IPS-20b (cell line): ENCODE measurements at regions not wholly inside any gene's neighbourhood (a gene's known extent, or its start where the extent isn't known, plus 50 kb on each side); places are given as distances from the start of the nearest gene placed in this dataset.

ENCODE experiments used
- H3K27ac ChIP-seq: one replicate; pipeline ENCODE4 v1.5.1; 2013; ENCODE audit warnings: low read length
- H3K27me3 ChIP-seq: 2 replicates; pipeline ENCODE4 v1.6.1; 2013; ENCODE audit warnings: mild to moderate bottlenecking, low read length, inconsistent platforms; ENCODE audit not compliant: insufficient read depth
- H3K36me3 ChIP-seq: 2 replicates; pipeline ENCODE4 v1.6.1; 2013; ENCODE audit warnings: low read depth, mild to moderate bottlenecking, inconsistent platforms, low read length, moderate library complexity; ENCODE audit not compliant: insufficient read depth
- H3K4me1 ChIP-seq: 2 replicates; pipeline ENCODE4 v1.6.1; 2013; ENCODE audit warnings: mild to moderate bottlenecking, control low read depth, inconsistent platforms, low read length, moderate library complexity; ENCODE audit not compliant: insufficient read depth
- H3K4me3 ChIP-seq: 2 replicates; pipeline ENCODE4 v1.5.1; 2013; ENCODE audit warnings: mild to moderate bottlenecking, low read length, inconsistent platforms
- H3K9ac ChIP-seq: 2 replicates; pipeline ENCODE4 v1.6.1; 2013; ENCODE audit warnings: low read depth, mild to moderate bottlenecking, inconsistent platforms, low read length, moderate library complexity
- H3K9me3 ChIP-seq: 2 replicates; pipeline ENCODE4 v1.6.1; 2013; ENCODE audit warnings: mild to moderate bottlenecking, low read depth, low read length, inconsistent platforms; ENCODE audit not compliant: insufficient read depth

DNA sequence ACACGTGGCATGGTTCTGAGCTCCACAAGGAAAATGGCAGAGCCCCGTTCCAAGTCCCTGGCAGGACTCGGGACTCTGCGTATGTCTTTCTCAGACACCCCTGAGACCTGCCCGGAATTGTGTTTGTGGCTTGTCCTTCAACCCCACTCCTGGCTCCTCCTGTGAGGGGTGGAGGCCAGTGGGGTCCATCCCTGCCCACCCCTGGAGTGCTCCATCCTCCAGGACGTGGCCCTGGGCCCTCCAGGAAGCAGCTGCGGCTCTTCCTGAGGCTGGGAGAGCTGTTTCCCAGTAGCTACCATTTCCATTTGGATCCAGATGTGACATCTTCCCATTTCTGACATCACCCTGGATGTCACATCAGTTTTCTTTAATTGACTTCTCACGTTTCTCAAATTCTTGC lies 118.7 kb upstream of the C1QTNF9B start:
- Histone ChIP-seq H3K4me1 (no peaks in the 10 kb centered on the region), H3K4me3 (no peak overlapping the region), H3K27ac (no peak overlapping the region), H3K9me3 (no peaks in the 10 kb centered on the region), H3K36me3 (no peaks in the 10 kb centered on the region), H3K27me3 (no peaks in the 10 kb centered on the region; the same call in 1 of the 2 replicates), H3K9ac (no peak overlapping the region)

DNA sequence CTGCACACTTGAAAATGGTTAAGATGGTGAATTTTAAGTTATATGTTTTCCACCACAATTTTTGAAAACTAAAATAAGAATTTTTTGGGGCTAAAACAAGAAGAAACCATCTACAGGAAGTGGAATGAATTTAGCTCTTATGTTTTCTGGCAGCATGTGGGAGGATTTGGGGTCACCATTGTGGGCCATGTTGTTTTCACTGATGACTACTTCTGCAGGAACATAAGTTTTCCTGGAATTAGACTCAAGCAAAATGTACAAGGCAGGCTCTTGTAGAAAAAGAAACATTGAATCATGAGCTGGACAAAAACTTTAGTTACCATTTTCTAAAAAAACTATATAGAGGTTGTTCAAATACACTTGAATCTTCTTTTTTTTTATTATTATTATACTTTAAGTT lies 125.3 kb upstream of the C1QTNF9B start:
- Histone ChIP-seq H3K9ac (no peak overlapping the region), H3K4me1 (no peaks in the 10 kb centered on the region), H3K9me3 (no peaks in the 10 kb centered on the region), H3K4me3 (no peak overlapping the region), H3K36me3 (no peaks in the 10 kb centered on the region), H3K27me3 (no peaks in the 10 kb centered on the region), H3K27ac (no peak overlapping the region)

DNA sequence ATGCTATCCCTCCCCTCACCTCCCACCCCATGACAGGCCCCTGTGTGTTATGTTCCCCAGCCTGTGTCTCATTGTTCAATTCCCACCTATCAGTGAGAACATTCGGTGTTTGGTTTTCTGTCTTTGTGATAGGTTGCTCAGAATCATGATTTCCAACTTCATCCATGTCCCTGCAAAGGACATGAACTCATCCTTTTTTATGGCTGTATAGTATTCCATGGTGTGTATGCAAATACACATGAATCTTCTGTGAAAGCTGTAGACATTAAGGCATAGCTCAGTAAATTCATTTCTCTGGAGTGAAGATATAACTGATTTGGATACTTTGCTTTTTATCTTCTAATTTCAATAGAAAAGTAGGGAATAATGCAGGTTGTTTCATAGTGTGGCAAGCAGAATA lies 125.8 kb upstream of the C1QTNF9B start:
- Histone ChIP-seq H3K4me3 (no peak overlapping the region), H3K9ac (no peak overlapping the region), H3K9me3 (no peaks in the 10 kb centered on the region), H3K27me3 (no peaks in the 10 kb centered on the region), H3K27ac (no peak overlapping the region), H3K4me1 (no peaks in the 10 kb centered on the region), H3K36me3 (no peaks in the 10 kb centered on the region)

DNA sequence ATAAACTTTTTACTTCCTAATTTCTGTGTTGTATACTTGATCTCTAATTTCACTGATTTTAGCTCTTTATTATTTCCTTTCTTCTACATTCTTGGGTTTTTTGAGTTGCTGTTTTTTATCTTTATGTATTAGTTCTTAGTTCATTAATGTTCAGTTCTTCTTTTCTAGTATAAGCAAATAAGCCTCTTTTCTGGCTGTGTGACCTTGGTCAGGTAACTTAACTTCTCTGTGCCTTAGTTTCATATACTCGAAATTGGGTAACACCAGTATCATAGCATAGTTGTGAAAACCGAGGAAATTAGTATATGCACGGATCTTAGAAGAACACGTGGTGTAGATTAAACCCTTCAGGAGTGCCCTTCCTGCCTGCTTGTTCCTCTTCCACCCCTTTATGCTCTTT lies 130.2 kb upstream of the C1QTNF9B start:
- Histone ChIP-seq H3K4me3 (no peak overlapping the region), H3K9ac (no peak overlapping the region), H3K27me3 (no peaks in the 10 kb centered on the region), H3K36me3 (no peaks in the 10 kb centered on the region), H3K27ac (no peak overlapping the region), H3K4me1 (no peaks in the 10 kb centered on the region), H3K9me3 (no peaks in the 10 kb centered on the region)

DNA sequence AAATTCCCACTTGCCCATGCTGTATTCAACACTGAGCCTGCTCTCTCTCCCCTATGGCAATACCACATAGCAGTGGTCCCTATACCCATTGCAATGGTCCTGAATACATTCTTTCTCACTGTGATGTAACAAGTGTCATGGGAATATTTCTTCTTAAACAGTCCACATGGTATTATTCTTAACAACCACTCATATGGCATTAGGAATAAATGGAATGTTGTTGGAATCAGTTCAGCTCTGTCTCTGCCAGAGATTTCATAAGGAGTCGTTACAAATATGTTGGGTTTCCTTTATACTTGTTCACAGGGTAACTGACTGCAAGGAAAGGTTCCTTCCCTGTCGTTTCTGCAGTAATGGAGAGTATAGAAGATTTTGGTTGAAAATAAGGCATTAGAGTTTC lies 128.3 kb upstream of the SPATA13 start:
- no peaks in the 10 kb centered on the region for H3K9me3 ChIP-seq
- H3K9ac ChIP-seq = no peak overlapping the region
- H3K4me3 ChIP-seq = no peak overlapping the region
- H3K36me3 ChIP-seq = no peaks in the 10 kb centered on the region
- H3K4me1 ChIP-seq = no peaks in the 10 kb centered on the region
- no peaks in the 10 kb centered on the region for H3K27me3 ChIP-seq
- H3K27ac ChIP-seq = no peak overlapping the region

DNA sequence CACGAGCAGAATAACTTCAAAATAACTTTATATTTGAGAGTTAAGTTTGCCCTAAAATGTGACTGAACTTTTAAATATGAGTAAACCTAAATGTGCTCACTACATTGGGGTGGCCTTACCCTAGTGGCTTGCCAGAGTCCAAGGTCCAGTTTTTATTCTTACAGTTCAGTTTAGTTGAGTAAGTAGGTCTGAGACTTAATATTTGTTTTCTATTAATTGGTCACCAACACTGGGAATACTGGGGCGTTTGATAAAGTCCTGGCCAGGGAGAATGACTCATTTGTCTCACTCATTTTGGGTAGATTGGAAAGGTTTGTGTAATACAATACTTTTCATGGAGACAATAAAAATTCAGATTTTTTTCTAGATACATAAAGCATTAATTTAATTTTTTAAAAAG lies 127.8 kb upstream of the SPATA13 start:
- H3K4me1 ChIP-seq = no peaks in the 10 kb centered on the region
- H3K9ac ChIP-seq = no peak overlapping the region
- H3K36me3 ChIP-seq = no peaks in the 10 kb centered on the region
- H3K9me3 ChIP-seq = no peaks in the 10 kb centered on the region
- no peaks in the 10 kb centered on the region; the same call in 1 of the 2 replicates for H3K27me3 ChIP-seq
- H3K4me3 ChIP-seq = no peak overlapping the region
- no peak overlapping the region for H3K27ac ChIP-seq

DNA sequence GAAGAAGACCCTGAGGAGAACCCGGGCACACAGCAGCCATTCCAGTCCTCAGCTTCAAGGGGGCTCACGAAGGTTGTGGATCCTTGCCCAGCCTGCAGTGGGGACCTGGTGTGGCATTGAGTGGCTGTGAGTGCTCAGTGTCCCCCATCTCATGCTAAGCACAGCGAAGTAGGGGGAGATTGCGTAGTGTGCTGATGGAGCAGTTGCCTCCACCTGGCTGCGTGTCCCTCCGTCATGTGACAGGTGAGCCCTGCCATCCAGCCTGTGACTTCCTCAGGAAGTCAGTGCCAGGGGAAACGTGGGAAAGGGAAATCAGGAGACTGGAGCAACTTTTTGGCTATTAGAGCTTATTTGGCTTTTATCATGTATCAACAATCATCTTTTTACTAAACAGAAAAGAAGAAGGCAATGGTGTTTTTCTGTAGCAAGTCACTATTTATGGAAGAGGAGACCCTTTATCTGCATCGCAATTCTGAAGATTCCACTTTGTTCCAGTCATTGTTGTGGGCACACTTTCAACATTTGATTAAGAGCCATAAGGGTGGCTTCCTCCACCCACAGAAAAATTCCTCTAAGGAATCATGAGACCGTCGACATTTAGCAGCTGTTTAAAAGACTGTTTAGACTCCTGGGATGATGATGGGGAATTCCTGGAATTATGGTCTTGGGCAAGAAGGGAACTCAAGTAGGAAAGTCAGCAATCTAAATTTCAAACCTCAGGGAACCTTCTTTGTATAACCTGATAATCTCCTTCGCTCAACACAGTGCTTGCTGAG lies 126.8 kb upstream of the SPATA13 start:
- Histone ChIP-seq H3K27ac (no peak overlapping the region), H3K9ac (no peak overlapping the region)

DNA sequence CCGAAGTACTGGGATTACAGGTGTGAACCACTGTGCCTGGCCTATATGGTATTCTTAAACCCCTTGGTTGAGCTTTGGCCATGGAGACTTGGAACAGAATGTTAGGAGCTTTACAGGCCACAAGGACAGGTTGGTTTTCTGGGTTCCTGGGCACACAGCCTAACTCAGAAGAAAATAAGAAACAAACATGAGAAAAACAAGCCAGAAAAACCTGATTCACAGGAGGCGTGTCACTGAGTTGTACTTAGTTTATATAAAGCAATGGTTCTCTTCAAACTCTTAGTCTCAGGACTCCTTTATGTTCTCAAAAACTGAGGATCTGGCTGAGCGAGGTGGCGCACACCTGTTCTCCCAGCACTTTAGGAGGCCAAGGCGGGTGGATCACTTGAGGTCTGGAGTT lies 125.1 kb upstream of the SPATA13 start:
- H3K27ac ChIP-seq = no peak overlapping the region
- H3K4me1 ChIP-seq = peaks cover 2% of the 10 kb centered on the region; the same call in 1 of the 2 replicates
- H3K27me3 ChIP-seq = peaks cover 24% of the 10 kb centered on the region
- H3K36me3 ChIP-seq = no peaks in the 10 kb centered on the region
- H3K4me3 ChIP-seq = no peak overlapping the region
- no peak overlapping the region for H3K9ac ChIP-seq
- no peaks in the 10 kb centered on the region for H3K9me3 ChIP-seq

More for the DNA sequence above, 126.8 kb upstream of the SPATA13 start:
- no peaks in the 10 kb centered on the region for H3K4me1 ChIP-seq
- H3K9me3 ChIP-seq = no peaks in the 10 kb centered on the region
- no peak overlapping the region for H3K4me3 ChIP-seq
- peaks cover 7% of the 10 kb centered on the region for H3K27me3 ChIP-seq
- no peaks in the 10 kb centered on the region for H3K36me3 ChIP-seq

DNA sequence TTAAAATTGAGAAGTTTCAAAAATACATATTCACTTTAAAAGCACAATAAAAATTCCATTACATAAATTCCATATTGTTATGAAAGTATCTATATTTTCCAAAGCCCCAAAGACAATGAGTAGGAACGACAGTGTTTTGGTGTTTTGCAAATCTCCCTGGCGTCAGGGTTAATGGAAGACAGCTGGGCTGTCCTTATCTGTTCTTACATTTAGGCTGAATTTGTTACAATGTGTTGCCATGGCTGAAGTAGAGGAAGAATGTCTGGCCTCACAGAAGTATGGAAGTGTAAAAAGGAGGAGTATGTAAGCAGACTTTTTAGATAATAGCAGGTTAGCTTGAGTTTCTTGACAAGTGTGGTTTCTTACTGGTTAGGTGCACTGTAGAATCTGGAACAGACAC lies 124.4 kb upstream of the SPATA13 start:
- no peaks in the 10 kb centered on the region for H3K36me3 ChIP-seq
- no peaks in the 10 kb centered on the region for H3K9me3 ChIP-seq
- no peak overlapping the region for H3K27ac ChIP-seq
- H3K27me3 ChIP-seq = peaks cover 31% of the 10 kb centered on the region
- peaks cover 5% of the 10 kb centered on the region; the same call in 1 of the 2 replicates for H3K4me1 ChIP-seq
- H3K4me3 ChIP-seq = no peak overlapping the region
- no peak overlapping the region for H3K9ac ChIP-seq

DNA sequence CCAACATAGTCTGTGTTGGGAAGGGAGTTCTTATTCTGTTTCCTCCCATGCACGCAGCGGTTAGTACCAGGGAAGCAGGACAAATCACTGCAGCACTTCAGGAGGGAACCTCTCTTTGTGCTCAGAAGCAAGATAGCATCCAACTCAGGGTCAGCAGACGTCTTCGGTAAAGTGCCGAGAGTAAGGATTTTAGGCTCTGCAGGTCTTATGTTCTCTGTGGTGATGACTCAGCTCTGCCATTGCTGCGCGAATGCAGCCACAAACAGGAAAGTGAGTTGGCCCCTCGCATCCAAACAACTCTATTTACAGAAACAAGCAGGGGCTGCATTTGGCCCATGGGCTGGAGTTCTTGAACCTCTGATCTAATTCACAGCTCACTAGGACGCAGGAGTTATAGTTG lies 122.1 kb upstream of the SPATA13 start:
- Histone ChIP-seq H3K4me3 (no peak overlapping the region), H3K36me3 (no peaks in the 10 kb centered on the region), H3K27me3 (peaks cover 54% of the 10 kb centered on the region), H3K9me3 (no peaks in the 10 kb centered on the region), H3K27ac (no peak overlapping the region), H3K9ac (no peak overlapping the region), H3K4me1 (peaks cover 11% of the 10 kb centered on the region; the same call in 1 of the 2 replicates)

DNA sequence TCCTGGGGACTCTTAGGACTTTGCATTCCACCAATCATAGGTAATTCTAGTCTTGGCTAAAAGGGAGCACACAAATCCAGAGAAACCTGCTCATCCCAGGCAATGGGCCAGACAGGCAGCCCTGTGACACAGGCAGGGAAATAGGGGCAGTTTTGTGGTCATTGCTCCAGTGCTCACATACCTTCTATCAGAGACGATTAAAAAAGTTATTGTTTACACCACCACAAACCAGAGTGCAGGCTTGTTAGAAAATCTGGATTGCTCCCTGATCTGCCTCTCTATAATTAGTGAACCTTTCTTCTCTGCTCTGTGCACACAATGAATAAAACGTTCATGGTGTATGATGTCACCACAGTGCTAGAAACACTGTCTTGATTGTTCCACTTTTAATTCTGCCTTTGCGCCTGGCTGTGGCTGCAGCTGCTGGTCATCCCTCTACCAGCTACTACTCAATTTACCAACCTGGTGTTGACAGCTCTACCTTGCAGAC lies 121.6 kb upstream of the SPATA13 start:
- Histone ChIP-seq H3K27ac (no peak overlapping the region), H3K27me3 (peaks cover 59% of the 10 kb centered on the region), H3K9me3 (no peaks in the 10 kb centered on the region), H3K9ac (no peak overlapping the region), H3K36me3 (no peaks in the 10 kb centered on the region), H3K4me1 (peaks cover 11% of the 10 kb centered on the region; the same call in 1 of the 2 replicates), H3K4me3 (no peak overlapping the region)
